ENCODE measurements at regions not wholly inside any gene's neighbourhood (a gene's known extent, or its start where the extent isn't known, plus 50 kb on each side); places are given as distances from the start of the nearest gene placed in this dataset.

DNA sequence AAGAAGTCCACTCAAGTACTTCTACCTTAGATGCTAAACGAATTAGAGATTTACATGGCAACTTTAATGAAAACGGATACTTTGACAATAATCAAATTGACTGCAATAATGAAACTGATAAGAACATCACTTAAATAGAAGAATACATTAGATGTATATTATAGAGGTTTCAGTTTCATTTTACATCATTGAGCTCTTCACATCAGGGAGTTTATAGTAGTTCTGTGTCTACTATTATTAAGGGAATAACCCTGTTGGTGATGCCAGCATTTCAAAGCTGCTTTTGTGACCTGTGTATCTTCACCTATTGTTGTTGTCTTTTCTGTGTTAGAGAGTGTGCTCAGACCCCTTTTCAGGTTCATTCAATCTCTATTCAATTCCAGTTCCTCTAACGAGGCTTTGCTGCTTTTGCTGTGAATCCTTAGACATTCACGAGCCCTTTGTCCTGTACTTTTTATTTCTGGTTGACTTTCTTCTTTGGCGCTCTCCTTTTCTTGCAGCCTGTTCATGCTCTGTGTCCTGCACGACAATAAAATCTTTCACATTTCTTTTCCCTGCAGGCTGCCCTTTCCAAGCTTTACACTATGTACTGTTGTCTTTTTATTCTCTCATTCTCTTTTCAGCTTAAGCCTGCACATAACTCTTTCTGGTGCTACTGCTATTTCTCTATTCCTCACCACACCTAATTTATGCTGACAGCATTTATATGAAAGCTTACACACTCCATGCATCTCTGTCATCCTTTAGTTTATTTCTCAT is 232.1 kb downstream of the CPE start:
- TF ChIP-seq, protein P1, sequence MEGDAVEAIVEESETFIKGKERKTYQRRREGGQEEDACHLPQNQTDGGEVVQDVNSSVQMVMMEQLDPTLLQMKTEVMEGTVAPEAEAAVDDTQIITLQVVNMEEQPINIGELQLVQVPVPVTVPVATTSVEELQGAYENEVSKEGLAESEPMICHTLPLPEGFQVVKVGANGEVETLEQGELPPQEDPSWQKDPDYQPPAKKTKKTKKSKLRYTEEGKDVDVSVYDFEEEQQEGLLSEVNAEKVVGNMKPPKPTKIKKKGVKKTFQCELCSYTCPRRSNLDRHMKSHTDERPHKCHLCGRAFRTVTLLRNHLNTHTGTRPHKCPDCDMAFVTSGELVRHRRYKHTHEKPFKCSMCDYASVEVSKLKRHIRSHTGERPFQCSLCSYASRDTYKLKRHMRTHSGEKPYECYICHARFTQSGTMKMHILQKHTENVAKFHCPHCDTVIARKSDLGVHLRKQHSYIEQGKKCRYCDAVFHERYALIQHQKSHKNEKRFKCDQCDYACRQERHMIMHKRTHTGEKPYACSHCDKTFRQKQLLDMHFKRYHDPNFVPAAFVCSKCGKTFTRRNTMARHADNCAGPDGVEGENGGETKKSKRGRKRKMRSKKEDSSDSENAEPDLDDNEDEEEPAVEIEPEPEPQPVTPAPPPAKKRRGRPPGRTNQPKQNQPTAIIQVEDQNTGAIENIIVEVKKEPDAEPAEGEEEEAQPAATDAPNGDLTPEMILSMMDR (conservative IDR thresholded peaks at IDR 0.05): no peak
- TF ChIP-seq ZFX (IDR thresholded peaks at IDR 0.05): no peak
